ENCODE measurements at regions not wholly inside any gene's neighbourhood (a gene's known extent, or its start where the extent isn't known, plus 50 kb on each side); places are given as distances from the start of the nearest gene placed in this dataset.

GRCh38 chr3:1571736-1572135 is 478.9 kb downstream of the CNTN6 start:
- Histone ChIP-seq H4K20me1 (ENCODE audit: insufficient read depth, low read length, poor library complexity, severe bottlenecking) (no peaks in the 10 kb centered on the region), H3K4me1 (ENCODE audit: insufficient read depth, low read length, poor library complexity, severe bottlenecking) (no peaks in the 10 kb centered on the region), H3K9me2 (replicated peaks; ENCODE audit: low read depth, low read length) (no peaks in the 10 kb centered on the region), H3K9me3 (ENCODE audit: insufficient read depth, low read depth, low read length) (no peaks in the 10 kb centered on the region; the same call in 1 of the 2 replicates), H2AFZ (ENCODE audit: low read length) (no peak overlapping the region), H3K36me3 (ENCODE audit: insufficient read depth, low read length) (no peaks in the 10 kb centered on the region), H3K9ac (ENCODE audit: low read depth, low read length, poor library complexity, severe bottlenecking) (no peak overlapping the region), H3K4me3 (ENCODE audit: low read length, poor library complexity, severe bottlenecking) (no peak overlapping the region), H3K4me2 (ENCODE audit: low read depth, low read length, poor library complexity, severe bottlenecking) (no peak overlapping the region), H3F3A (ENCODE audit: low read depth) (no peaks in the 10 kb centered on the region), H3K27me3 (ENCODE audit: insufficient read depth, low read length, poor library complexity, severe bottlenecking) (no peaks in the 10 kb centered on the region), H3K79me2 (ENCODE audit: insufficient read depth, low read length) (no peaks in the 10 kb centered on the region)
- TF ChIP-seq EZH2phosphoT487 (IDR thresholded peaks at IDR 0.05; ENCODE audit: borderline replicate concordance) (no peak), CTCF (conservative IDR thresholded peaks at IDR 0.05; ENCODE audit: low read length) (no peak)

GRCh38 chr3:1576047-1576446 is 483.2 kb downstream of the CNTN6 start:
- Histone ChIP-seq H4K20me1 (ENCODE audit: insufficient read depth, low read length, poor library complexity, severe bottlenecking) (no peaks in the 10 kb centered on the region), H2AFZ (ENCODE audit: low read length) (no peak overlapping the region), H3K36me3 (ENCODE audit: insufficient read depth, low read length) (no peaks in the 10 kb centered on the region), H3K9me2 (replicated peaks; ENCODE audit: low read depth, low read length) (no peaks in the 10 kb centered on the region), H3K4me1 (ENCODE audit: insufficient read depth, low read length, poor library complexity, severe bottlenecking) (no peaks in the 10 kb centered on the region), H3K4me3 (ENCODE audit: low read length, poor library complexity, severe bottlenecking) (no peak overlapping the region), H3K27me3 (ENCODE audit: insufficient read depth, low read length, poor library complexity, severe bottlenecking) (no peaks in the 10 kb centered on the region), H3K9me3 (ENCODE audit: insufficient read depth, low read depth, low read length) (no peaks in the 10 kb centered on the region; the same call in 1 of the 2 replicates), H3K9ac (ENCODE audit: low read depth, low read length, poor library complexity, severe bottlenecking) (no peak overlapping the region), H3K4me2 (ENCODE audit: low read depth, low read length, poor library complexity, severe bottlenecking) (no peak overlapping the region), H3F3A (ENCODE audit: low read depth) (no peaks in the 10 kb centered on the region), H3K79me2 (ENCODE audit: insufficient read depth, low read length) (no peaks in the 10 kb centered on the region)
- no peak for TF ChIP-seq CTCF (conservative IDR thresholded peaks at IDR 0.05; ENCODE audit: low read length)
- no peak for TF ChIP-seq EZH2phosphoT487 (IDR thresholded peaks at IDR 0.05; ENCODE audit: borderline replicate concordance)

GRCh38 chr3:1578124-1578806 is 485.4 kb downstream of the CNTN6 start:
- no peak overlapping the region for H3K4me3 ChIP-seq (ENCODE audit: low read length, poor library complexity, severe bottlenecking)
- H3F3A ChIP-seq (ENCODE audit: low read depth), result no peaks in the 10 kb centered on the region
- H4K20me1 ChIP-seq (ENCODE audit: insufficient read depth, low read length, poor library complexity, severe bottlenecking), result no peaks in the 10 kb centered on the region
- no peaks in the 10 kb centered on the region for H3K36me3 ChIP-seq (ENCODE audit: insufficient read depth, low read length)
- TF ChIP-seq EZH2phosphoT487 (IDR thresholded peaks at IDR 0.05; ENCODE audit: borderline replicate concordance), result no peak
- TF ChIP-seq CTCF (conservative IDR thresholded peaks at IDR 0.05; ENCODE audit: low read length), result no peak
- H2AFZ ChIP-seq (ENCODE audit: low read length), result no peak overlapping the region
- no peaks in the 10 kb centered on the region for H3K79me2 ChIP-seq (ENCODE audit: insufficient read depth, low read length)
- no peak overlapping the region for H3K4me2 ChIP-seq (ENCODE audit: low read depth, low read length, poor library complexity, severe bottlenecking)
- no peaks in the 10 kb centered on the region for H3K9me2 ChIP-seq (replicated peaks; ENCODE audit: low read depth, low read length)
- H3K9me3 ChIP-seq (ENCODE audit: insufficient read depth, low read depth, low read length), result peaks cover 4% of the 10 kb centered on the region; the same call in 1 of the 2 replicates
- H3K27me3 ChIP-seq (ENCODE audit: insufficient read depth, low read length, poor library complexity, severe bottlenecking), result no peaks in the 10 kb centered on the region
- no peak overlapping the region for H3K9ac ChIP-seq (ENCODE audit: low read depth, low read length, poor library complexity, severe bottlenecking)
- H3K4me1 ChIP-seq (ENCODE audit: insufficient read depth, low read length, poor library complexity, severe bottlenecking), result no peaks in the 10 kb centered on the region

Measured in Loucy (cell line).